Stimulated activated CD4-positive, alpha-beta T cell treated with anti-CD3 and anti-CD28 coated beads, Interleukin-1b, Interleukin-23, amount 100 ng/mL, for 24 hours (primary cell): ENCODE measurements at regions not wholly inside any gene's neighbourhood (a gene's known extent, or its start where the extent isn't known, plus 50 kb on each side); places are given as distances from the start of the nearest gene placed in this dataset.
A peak's percentile ranks its signal among the peaks of the same experiment; 100 is the strongest.

Source experiments
- DNase-seq, 4 experiments: peaks; one replicate each; pipeline ENCODE4 v3.0.0-alpha.2; 2020; ENCODE audit warnings: low read depth in 4 of 4, low spot score in 1 of 4

- DNase-seq: no peak
Observed at GRCh38 chr1:201707027-201707426, 121.9 kb upstream of the IPO9 start.

DNA sequence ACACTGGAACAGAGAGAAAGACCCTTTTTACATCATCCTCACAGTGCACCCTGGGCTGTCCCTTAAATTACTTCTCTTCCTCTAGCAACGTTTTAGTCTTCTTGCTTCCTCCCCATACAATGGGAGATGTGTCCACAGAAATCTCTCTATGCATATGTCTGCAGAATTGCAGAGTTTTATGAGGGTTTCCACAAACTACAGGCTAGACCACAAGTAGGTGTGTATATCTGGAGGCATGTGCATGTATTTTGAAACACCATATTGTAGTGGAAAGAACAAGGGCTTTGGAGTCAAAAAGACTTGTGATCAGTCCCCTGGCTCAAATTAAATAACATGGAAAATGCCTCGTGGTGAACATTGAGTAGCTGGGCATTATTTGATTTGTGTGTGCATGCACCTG lies 121.3 kb upstream of the IPO9 start:
- DNase-seq: no peak

DNA sequence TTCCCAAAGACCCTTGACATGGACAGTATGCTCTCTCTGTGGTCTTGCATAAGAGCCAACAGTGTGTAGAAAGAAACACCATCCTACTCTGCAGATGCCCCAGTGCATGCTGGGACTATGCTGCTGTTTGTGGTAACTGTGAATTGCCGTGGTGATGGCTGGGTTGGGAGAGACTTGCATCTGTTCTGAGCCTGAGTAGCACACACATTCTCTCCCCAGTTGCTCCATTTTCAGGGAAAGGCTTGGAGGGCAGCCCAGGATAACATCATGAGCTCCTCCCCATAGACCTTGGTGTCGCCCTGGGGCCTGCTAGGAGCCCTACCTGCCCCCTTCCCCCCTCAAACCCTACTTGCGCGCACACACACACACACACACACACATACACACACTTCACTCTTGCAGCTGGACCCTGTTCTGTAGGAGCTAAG lies 120.9 kb upstream of the IPO9 start:
- no peak for DNase-seq

DNA sequence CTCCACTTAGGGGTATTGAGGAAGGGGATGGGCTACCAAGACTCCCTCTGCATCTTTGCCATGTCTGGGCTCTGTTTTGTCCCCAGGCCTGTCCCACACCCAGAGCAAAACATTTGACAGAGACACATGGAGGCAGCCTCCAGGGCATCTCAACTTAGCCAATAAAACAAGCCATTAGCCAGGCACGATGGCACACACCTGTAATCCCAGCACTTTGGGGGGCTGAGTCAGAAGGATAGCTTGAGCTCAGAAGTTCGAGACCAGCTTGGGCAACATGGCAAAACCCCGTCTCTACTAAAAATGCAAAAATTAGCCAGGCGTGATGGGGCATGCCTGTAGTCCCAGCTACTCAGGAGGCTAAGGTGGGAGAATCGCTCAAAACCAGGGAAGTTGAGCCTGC lies 120.3 kb upstream of the IPO9 start:
- DNase-seq: no peak

GRCh38 chr1:201709564-201710295 lies 119.2 kb upstream of the IPO9 start:
- DNase-seq: peak; percentile 16 to 37 (median 24)

DNA sequence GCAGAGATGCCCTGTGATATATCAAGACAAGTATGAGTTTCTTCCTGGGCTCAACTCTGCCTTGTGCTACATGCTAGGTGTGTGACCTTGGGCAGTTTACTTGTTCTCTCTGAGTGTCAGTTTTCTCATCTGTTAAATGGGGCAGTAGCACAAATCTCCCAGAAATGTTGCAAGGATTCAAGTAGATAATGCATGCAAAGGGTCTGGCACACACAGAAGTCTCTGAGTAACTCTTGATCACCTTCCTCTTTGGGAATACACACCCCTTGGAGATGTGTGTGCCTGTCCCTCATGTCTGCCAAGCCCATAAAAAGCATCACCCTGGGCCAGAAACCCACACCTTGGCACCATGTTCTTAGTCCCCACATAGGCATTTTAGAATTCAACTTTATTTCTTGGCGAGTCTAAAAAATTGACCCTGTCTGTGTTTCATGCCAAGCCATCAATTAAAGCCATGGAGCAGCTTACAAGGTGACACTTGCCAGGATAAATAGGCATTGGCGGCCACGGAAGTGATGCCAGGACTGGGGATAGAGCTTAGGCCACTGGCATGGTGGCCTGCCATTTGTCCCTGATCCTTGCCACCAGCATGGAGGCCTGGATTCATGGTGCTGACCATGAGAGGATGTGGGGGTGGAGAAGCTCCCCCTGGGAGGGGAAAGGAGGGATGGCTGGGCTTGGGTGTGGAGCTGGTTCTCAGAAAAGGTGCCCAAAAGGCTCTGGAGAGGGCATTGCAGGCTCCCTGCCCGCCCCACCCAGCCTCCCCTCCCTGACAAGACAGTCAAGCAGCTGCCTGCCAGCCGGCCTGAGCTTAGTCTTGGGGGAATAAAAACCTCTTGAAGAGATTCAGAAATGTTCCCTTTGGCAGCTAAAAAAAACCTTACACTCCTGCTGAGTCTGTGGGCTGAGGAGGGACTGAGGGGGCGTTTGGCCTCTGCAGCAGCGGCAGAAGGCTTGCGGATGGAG lies 118.0 kb upstream of the IPO9 start:
- DNase-seq: no peak

DNA sequence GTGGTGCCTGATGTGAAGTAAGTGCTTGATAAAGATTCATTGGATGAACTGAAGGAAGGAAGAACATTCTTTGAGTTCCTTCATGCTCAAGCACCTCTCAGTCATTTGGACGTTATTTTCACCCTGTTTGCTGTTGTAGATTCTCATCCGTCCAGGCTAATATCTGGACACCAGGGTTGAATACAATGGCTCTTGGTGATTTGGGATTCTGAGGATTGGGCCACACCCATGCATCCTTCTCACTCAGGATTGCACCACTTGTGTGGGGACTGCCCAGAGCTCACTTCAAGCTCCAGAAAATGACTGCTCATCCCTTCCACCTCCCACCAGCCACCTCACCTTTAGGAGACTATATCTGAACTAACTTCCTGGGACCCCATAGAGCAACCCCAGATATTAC lies 117.1 kb upstream of the IPO9 start:
- DNase-seq: no peak

DNA sequence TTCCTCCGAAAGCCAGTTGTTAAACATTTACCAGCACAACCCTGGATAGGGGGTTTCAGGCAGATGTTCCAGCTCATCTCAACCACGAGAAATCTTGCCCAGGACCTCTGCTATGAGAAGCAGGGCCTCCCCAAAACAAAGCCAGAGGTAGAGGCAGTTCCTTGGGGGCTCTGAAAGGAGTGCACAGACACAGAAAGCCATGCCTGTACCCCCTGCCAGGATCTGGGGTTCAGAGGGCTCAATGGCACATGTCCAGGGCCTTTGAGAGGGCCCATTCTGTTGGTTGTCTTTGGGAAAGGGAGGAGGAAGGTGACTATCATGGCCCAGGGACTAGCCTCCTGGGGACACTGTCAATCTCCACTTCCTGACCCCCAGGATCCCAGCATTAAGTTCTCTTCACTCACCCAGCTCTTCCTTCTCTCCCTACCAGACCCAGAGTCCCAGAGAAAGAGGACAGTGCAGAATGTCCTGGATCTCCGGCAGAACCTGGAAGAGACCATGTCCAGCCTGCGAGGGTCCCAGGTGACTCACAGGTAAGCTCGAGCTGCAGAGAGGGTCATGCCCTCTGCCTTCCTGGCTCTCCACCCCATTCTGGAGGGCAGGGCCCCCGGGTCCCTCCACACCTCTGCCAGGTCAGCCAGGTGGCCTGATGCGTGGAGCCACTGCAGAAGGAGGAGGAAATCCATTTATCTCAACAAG lies 116.4 kb upstream of the IPO9 start:
- no peak for DNase-seq

GRCh38 chr1:201713086-201713810 lies 115.7 kb upstream of the IPO9 start:
- DNase-seq: no peak

GRCh38 chr1:201714542-201715329 lies 114.2 kb upstream of the IPO9 start:
- no peak for DNase-seq

DNA sequence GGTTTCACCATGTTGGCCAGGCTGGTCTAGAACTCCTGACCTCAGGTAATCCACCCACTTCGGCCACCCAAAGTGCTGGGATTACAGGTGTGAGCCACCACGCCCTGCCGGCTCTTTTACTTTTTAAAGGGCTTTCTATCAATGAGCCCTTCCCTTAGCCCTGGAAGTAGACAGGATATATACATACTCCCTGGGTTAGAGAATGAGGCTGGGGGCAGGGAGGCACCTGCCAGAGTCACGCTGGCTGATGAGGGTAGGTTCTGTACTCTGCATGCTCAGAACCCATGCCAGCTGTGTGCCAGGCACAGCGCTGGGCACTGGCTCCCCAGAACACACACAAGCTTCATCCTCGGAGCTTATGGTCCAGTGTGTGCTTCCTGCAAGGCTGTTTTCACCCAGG lies 113.6 kb upstream of the IPO9 start:
- no peak for DNase-seq

- DNase-seq: no peak
Observed at GRCh38 chr1:201715801-201716741, 112.9 kb upstream of the IPO9 start.

- DNase-seq: no peak
Observed at GRCh38 chr1:201716742-201717135, 112.2 kb upstream of the IPO9 start.

- DNase-seq: no peak
Observed at GRCh38 chr1:201717286-201717685, 111.7 kb upstream of the IPO9 start.

DNA sequence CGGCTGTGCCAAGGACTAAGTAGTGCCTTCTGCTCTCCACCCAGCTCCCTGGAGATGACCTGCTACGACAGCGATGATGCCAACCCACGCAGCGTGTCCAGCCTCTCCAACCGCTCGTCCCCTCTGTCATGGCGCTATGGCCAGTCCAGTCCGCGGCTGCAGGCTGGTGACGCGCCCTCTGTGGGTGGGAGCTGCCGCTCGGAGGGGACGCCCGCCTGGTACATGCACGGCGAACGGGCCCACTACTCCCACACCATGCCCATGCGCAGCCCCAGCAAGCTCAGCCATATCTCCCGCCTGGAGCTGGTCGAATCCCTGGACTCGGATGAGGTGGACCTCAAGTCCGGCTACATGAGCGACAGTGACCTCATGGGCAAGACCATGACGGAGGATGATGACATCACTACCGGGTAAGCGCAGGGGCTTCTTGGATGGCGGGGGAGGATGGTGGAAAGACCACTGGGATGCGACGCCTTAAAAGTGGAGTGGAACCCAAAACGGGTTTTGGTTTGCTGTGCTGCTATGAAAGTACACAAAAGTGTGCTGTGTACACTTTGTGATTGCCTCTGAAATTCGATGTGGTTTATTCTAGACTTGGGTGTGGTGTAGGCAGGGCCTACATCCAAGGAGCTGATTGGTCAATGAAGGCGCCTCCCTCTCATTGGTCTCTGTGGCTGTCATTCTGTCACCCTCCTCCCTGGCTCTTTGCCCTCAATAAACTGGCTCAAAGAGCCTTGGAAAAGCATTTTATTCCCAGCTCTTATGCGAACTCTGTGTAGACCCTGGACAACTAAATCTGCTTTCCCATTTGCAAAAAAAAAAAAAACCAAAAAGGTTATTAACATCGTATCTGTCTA lies 110.4 kb upstream of the IPO9 start:
- no peak for DNase-seq

GRCh38 chr1:201719812-201720521 lies 109.0 kb upstream of the IPO9 start:
- no peak for DNase-seq

GRCh38 chr1:201720522-201720844 lies 108.5 kb upstream of the IPO9 start:
- no peak for DNase-seq
